ENCODE measurements at regions not wholly inside any gene's neighbourhood (a gene's known extent, or its start where the extent isn't known, plus 50 kb on each side); places are given as distances from the start of the nearest gene placed in this dataset.

- no peak for DNase-seq
Observed at GRCh38 chr3:188082031-188082430, 71.9 kb upstream of the LPP start.

GRCh38 chr3:188082450-188082849 is 71.5 kb upstream of the LPP start:
- no peak for DNase-seq

- DNase-seq, result no peak
Observed at GRCh38 chr3:188083011-188083410, 70.9 kb upstream of the LPP start.

GRCh38 chr3:188084752-188085583 is 69.0 kb upstream of the LPP start:
- no peak for DNase-seq

- DNase-seq, result no peak
Observed at GRCh38 chr3:188085584-188086560, 68.1 kb upstream of the LPP start.

- no peak for DNase-seq
Observed at GRCh38 chr3:188088948-188089685, 64.8 kb upstream of the LPP start.

GRCh38 chr3:188090620-188091309 is 63.2 kb upstream of the LPP start:
- DNase-seq, result no peak

- no peak for DNase-seq
Observed at GRCh38 chr3:188091746-188092145, 62.2 kb upstream of the LPP start.

- DNase-seq, result no peak
Observed at GRCh38 chr3:188092648-188093047, 61.3 kb upstream of the LPP start.

- no peak for DNase-seq
Observed at GRCh38 chr3:188095431-188095830, 58.5 kb upstream of the LPP start.

GRCh38 chr3:188097791-188098190 is 56.2 kb upstream of the LPP start:
- no peak for DNase-seq

- no peak for DNase-seq
Observed at GRCh38 chr3:188099907-188100306, 54.0 kb upstream of the LPP start.

GRCh38 chr3:188102861-188103547 is 51.0 kb upstream of the LPP start:
- no peak for DNase-seq

GRCh38 chr3:188104050-188104449 is 49.9 kb upstream of the LPP start:
- DNase-seq, result no peak

Measured in retina (tissue), 1 donor.